Transverse colon (tissue), 4 donors: ENCODE measurements at regions not wholly inside any gene's neighbourhood (a gene's known extent, or its start where the extent isn't known, plus 50 kb on each side); places are given as distances from the start of the nearest gene placed in this dataset.

ENCODE experiments used
- DNase-seq: peaks from one replicate; pipeline ENCODE4 v3.0.0-alpha.2; 2019
- H3K27ac ChIP-seq, 4 donors: fragments of 200-600 bp; sonication (generic); 2 replicates each; pipeline ENCODE4 v1.5.1; 2016 to 2018; ENCODE audit warnings: inconsistent platforms in 4 of 4
- H3K27me3 ChIP-seq: fragments of 200-600 bp; sonication (generic); 2 replicates; pipeline ENCODE4 v1.5.1; 2017; ENCODE audit warnings: inconsistent platforms
- H3K36me3 ChIP-seq, 4 donors: fragments of 200-600 bp; sonication (generic); 2 replicates each; pipeline ENCODE4 v1.5.1; 2017 to 2019; ENCODE audit warnings: inconsistent platforms in 4 of 4
- H3K4me1 ChIP-seq, 4 donors: fragments of 200-600 bp; sonication (generic); 2 replicates each; pipeline ENCODE4 v1.5.1; 2017 to 2020; ENCODE audit warnings: inconsistent platforms in 4 of 4
- H3K4me3 ChIP-seq, 4 donors: fragments of 200-600 bp; sonication (generic); 1 replicate in 1 of 4; 2 replicates in 3 of 4; pipeline versions ENCODE4 v1.5.1 to v1.6.1; 2017 to 2019; ENCODE audit warnings: inconsistent platforms in 4 of 4
- H3K9me3 ChIP-seq, 2 donors: fragments of 200-600 bp; sonication (generic); 2 replicates each; pipeline ENCODE4 v1.5.1; 2017 to 2019; ENCODE audit warnings: inconsistent platforms in 2 of 2
- CTCF ChIP-seq, 5 experiments: fragments of 200-600 bp in 3 of 5; fragments of 450-650 bp in 2 of 5; sonication (generic) in 3 of 5; IDR thresholded peaks; 1 replicate in 2 of 5; 2 replicates in 3 of 5; pipeline ENCODE4 v1.5.1; 2016 to 2017; ENCODE audit warnings: antibody characterized with exemption in 5 of 5, inconsistent platforms in 3 of 5, mild to moderate bottlenecking in 2 of 5, moderate library complexity in 1 of 5
- EP300 ChIP-seq: sonication (generic); formaldehyde crosslinking; IDR thresholded peaks from one replicate; pipeline ENCODE4 v1.6.1; 2017; ENCODE audit warnings: antibody characterized with exemption, low read depth
- POLR2A ChIP-seq: fragments of 450-650 bp; IDR thresholded peaks from one replicate; pipeline ENCODE4 v1.6.1; 2016; ENCODE audit warnings: antibody characterized with exemption, mild to moderate bottlenecking, moderate library complexity
- POLR2AphosphoS5 ChIP-seq, 3 donors: sonication (generic); formaldehyde crosslinking; IDR thresholded peaks; one replicate each; pipeline ENCODE4 v1.6.1; 2016; ENCODE audit warnings: antibody characterized with exemption in 3 of 3
- WGBS, 2 donors: methylation state at CpG; one replicate each; pipeline ENCODE4 v1.1.5; 2018; ENCODE audit warnings: low coverage in 1 of 2; 5-methylcytosine and 5-hydroxymethylcytosine counted together
- in situ Hi-C, 4 donors: fragments of 200-750 bp; cut with MboI; loops; one replicate each; pipeline versions ENCODE4 v1.15.0 to v1.15.1; 2017; ENCODE audit warnings: low sequenced_read_pairs in 3 of 4, low pct_ligation_motif_present in 1 of 4, low pct_unique_long_range_greater_than_20kb in 1 of 4
- intact Hi-C: fragments of 100-400 bp; cut with DNase I; formaldehyde crosslinking; loops from one replicate; pipeline ENCODE4 v1.15.1; 2023; ENCODE audit warnings: low total_unique reads

- in situ Hi-C loops, result no loop called here
- no peak overlapping the region for H3K27ac ChIP-seq
- 81% methylated on average over 8 of the region's 8 CpGs; no CpG with 5 or more reads in 1 of the 2 donors for WGBS, 2 donors
These were observed 153.0 kb downstream of the NSG2 start for GRCh38 chr5:174198541-174198940.

GRCh38 chr5:174202996-174203395 lies 157.5 kb downstream of the NSG2 start:
- no peaks in the 10 kb centered on the region for H3K36me3 ChIP-seq
- no peaks in the 10 kb centered on the region for H3K27me3 ChIP-seq
- no peak overlapping the region for H3K4me3 ChIP-seq
- intact Hi-C loops (no loop called here), in situ Hi-C loops (no loop called here)
- no peak for TF ChIP-seq EP300
- WGBS, 2 donors, result 70% methylated on average over 2 to 6 of the region's 6 CpGs
- no peaks in the 10 kb centered on the region for H3K9me3 ChIP-seq
- no peak for DNase-seq
- no peak overlapping the region for H3K27ac ChIP-seq
- H3K4me1 ChIP-seq, result no peaks in the 10 kb centered on the region

More at GRCh38 chr5:174198541-174198940, 153.0 kb downstream of the NSG2 start:
- TF ChIP-seq POLR2A (no peak), CTCF (IDR thresholded peaks at IDR 0.05) (no peak), EP300 (no peak), POLR2AphosphoS5 (IDR thresholded peaks at IDR 0.05) (no peak)
- H3K4me3 ChIP-seq, result no peak overlapping the region
- no peaks in the 10 kb centered on the region for H3K36me3 ChIP-seq
- no peaks in the 10 kb centered on the region for H3K9me3 ChIP-seq
- H3K4me1 ChIP-seq, result no peaks in the 10 kb centered on the region
- no peak for DNase-seq
- no peaks in the 10 kb centered on the region for H3K27me3 ChIP-seq
- intact Hi-C loops, result no loop called here

- H3K36me3 ChIP-seq, result no peaks in the 10 kb centered on the region
- H3K9me3 ChIP-seq, result no peaks in the 10 kb centered on the region
- H3K27me3 ChIP-seq, result no peaks in the 10 kb centered on the region
- DNase-seq, result no peak
- no peak overlapping the region for H3K27ac ChIP-seq
- no peaks in the 10 kb centered on the region for H3K4me1 ChIP-seq
- no peak for TF ChIP-seq EP300
- no peak overlapping the region for H3K4me3 ChIP-seq
- WGBS, 2 donors, result 33 to 43% methylated on average over 3 to 9 of the region's 9 CpGs
- in situ Hi-C loops, result no loop called here
- intact Hi-C loops, result no loop called here
These were observed 159.2 kb downstream of the NSG2 start for GRCh38 chr5:174204535-174205313.

GRCh38 chr5:174205939-174206338 lies 160.4 kb downstream of the NSG2 start:
- no peaks in the 10 kb centered on the region for H3K27me3 ChIP-seq
- no peak overlapping the region for H3K4me3 ChIP-seq
- in situ Hi-C loops (no loop called here), intact Hi-C loops (no loop called here)
- DNase-seq, result no peak
- no peak overlapping the region for H3K27ac ChIP-seq
- TF ChIP-seq POLR2A (no peak), POLR2AphosphoS5 (IDR thresholded peaks at IDR 0.05) (no peak), EP300 (no peak), CTCF (IDR thresholded peaks at IDR 0.05) (no peak)
- no peaks in the 10 kb centered on the region for H3K4me1 ChIP-seq
- H3K36me3 ChIP-seq, result no peaks in the 10 kb centered on the region
- no peaks in the 10 kb centered on the region for H3K9me3 ChIP-seq
- WGBS, 2 donors, result 53 to 92% methylated on average over 2 to 3 of the region's 3 CpGs

GRCh38 chr5:174210596-174211276 lies 165.2 kb downstream of the NSG2 start:
- in situ Hi-C loops, result no loop called here
- no peak for DNase-seq
- Histone ChIP-seq H3K27ac (no peak overlapping the region), H3K9me3 (no peaks in the 10 kb centered on the region), H3K36me3 (no peaks in the 10 kb centered on the region), H3K27me3 (no peaks in the 10 kb centered on the region), H3K4me3 (no peak overlapping the region), H3K4me1 (no peaks in the 10 kb centered on the region)
- TF ChIP-seq EP300 (no peak), CTCF (IDR thresholded peaks at IDR 0.05) (no peak), POLR2AphosphoS5 (IDR thresholded peaks at IDR 0.05) (no peak), POLR2A (no peak)
- intact Hi-C loops, result no loop called here
- 31 to 71% methylated on average over 2 to 8 of the region's 8 CpGs for WGBS, 2 donors
